ENCODE measurements at regions not wholly inside any gene's neighbourhood (a gene's known extent, or its start where the extent isn't known, plus 50 kb on each side); places are given as distances from the start of the nearest gene placed in this dataset.

DNA sequence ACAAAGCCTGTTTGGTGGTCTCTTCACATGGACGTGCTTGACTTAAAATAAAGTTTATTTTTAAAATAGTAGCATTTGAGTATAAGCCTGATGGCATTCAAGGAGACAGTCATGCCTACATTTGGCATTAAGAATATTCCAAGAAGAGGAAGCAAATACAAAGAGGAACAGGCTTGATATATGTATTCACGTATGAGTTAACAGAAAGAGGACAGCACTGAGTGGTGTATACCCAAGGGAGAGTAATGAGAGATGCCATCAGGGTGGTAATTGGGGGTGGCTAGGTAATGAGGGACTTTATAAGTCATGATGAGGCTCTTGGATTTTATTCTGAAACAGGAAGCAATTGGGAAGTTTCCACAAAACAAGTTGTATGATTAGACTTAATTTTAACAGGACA is 363.3 kb downstream of the SEMA3D start:
- no peak for DNase-seq
- intact Hi-C loops (cut with DNase I): no loop called here
- Histone ChIP-seq H3K4me1 (no peaks in the 10 kb centered on the region), H3K27me3 (no peaks in the 10 kb centered on the region), H3K36me3 (no peaks in the 10 kb centered on the region), H3K4me3 (no peak overlapping the region), H3K27ac (no peak overlapping the region), H3K9me3 (no peaks in the 10 kb centered on the region)
- TF ChIP-seq, protein P1, sequence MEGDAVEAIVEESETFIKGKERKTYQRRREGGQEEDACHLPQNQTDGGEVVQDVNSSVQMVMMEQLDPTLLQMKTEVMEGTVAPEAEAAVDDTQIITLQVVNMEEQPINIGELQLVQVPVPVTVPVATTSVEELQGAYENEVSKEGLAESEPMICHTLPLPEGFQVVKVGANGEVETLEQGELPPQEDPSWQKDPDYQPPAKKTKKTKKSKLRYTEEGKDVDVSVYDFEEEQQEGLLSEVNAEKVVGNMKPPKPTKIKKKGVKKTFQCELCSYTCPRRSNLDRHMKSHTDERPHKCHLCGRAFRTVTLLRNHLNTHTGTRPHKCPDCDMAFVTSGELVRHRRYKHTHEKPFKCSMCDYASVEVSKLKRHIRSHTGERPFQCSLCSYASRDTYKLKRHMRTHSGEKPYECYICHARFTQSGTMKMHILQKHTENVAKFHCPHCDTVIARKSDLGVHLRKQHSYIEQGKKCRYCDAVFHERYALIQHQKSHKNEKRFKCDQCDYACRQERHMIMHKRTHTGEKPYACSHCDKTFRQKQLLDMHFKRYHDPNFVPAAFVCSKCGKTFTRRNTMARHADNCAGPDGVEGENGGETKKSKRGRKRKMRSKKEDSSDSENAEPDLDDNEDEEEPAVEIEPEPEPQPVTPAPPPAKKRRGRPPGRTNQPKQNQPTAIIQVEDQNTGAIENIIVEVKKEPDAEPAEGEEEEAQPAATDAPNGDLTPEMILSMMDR (IDR thresholded peaks at IDR 0.05): no peak
- no peak for TF ChIP-seq POLR2A (IDR thresholded peaks at IDR 0.05)
- 23% methylated on average over 2 of the region's 2 CpGs for WGBS (ENCODE audit: insufficient coverage, low coverage, low lambda C conversion rate, missing lambda C conversion rate)
- ATAC-seq: no peak

DNA sequence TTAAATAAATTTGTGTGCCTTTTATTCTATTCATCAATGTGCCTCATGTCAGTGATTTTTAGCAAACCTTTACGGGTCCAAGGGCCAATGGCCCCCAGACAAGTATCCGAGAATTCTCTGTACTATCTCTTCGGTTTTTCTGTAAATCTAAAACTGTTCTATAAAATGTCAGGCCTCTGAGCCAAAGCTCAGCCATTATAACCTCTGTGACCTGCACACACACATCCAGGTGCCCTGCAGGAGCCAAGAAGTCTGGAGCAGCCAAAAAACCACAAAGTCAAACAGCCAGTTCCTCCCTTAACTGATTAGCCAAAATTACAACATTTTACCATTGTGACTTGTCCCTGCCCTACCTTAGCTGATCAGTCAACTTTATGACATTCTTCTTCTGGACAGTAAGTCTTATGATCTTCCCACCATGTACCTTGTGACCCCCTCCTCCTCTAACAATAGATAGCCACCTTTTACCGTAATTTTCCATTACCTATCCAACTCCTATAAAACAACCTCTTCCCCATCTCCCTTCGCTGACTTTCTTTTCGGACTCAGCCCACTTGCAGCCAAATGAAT is 363.8 kb downstream of the SEMA3D start:
- ATAC-seq (no peak), DNase-seq (no peak)
- Histone ChIP-seq H3K9me3 (no peaks in the 10 kb centered on the region), H3K27ac (no peak overlapping the region), H3K4me1 (no peaks in the 10 kb centered on the region), H3K27me3 (no peaks in the 10 kb centered on the region), H3K4me3 (no peak overlapping the region), H3K36me3 (no peaks in the 10 kb centered on the region)
- 49% methylated on average over 6 of the region's 6 CpGs for WGBS (ENCODE audit: insufficient coverage, low coverage, low lambda C conversion rate, missing lambda C conversion rate)
- TF ChIP-seq, protein P1 (IDR thresholded peaks at IDR 0.05): no peak
- TF ChIP-seq POLR2A (IDR thresholded peaks at IDR 0.05): no peak
- intact Hi-C loops (cut with DNase I): no loop called here

DNA sequence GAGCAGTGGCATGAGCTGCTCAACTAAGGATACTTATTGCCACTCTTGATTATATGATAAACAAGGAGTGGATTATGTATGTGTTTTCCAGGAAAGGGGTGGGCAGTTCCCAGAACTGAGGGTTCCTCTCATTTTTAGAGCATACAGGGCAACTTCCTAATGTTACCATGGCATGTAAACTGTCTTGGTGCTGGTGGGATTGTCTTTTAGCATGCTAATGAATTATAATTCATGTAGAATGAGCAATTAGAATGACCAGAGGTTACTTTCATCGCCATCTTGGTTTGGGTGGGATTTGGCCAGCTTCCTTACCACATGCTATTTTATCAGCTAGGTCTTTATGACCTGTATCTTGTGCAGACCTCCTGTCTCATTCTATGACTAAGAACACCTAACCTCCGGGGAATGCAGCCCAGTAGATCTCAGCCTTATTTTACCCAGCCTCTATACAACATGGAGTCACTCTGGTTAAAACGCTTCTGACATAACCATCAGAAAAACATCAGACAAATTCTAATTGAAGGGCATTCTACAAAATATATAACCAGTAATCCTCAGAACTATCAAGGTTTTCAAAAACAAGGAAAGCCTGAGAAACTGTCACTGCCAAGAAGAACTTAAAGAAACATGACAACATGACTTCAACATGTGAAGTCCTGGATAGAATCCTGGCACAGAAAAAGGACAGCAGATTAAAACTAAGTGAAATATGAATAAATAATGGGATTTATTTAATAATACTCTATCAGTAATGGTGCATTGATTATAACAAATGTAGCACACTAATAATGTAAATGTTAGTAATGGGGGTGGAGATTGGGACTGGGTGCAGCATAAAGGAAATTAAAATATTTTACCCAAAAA is 365.0 kb downstream of the SEMA3D start:
- no peak for TF ChIP-seq POLR2A (IDR thresholded peaks at IDR 0.05)
- no peak for ATAC-seq
- Histone ChIP-seq H3K36me3 (no peaks in the 10 kb centered on the region), H3K4me1 (no peaks in the 10 kb centered on the region), H3K4me3 (no peak overlapping the region), H3K9me3 (no peaks in the 10 kb centered on the region), H3K27ac (no peak overlapping the region), H3K27me3 (no peaks in the 10 kb centered on the region)
- 56% methylated on average over 3 of the region's 3 CpGs for WGBS (ENCODE audit: insufficient coverage, low coverage, low lambda C conversion rate, missing lambda C conversion rate)
- intact Hi-C loops (cut with DNase I): no loop called here
- DNase-seq: no peak

DNA sequence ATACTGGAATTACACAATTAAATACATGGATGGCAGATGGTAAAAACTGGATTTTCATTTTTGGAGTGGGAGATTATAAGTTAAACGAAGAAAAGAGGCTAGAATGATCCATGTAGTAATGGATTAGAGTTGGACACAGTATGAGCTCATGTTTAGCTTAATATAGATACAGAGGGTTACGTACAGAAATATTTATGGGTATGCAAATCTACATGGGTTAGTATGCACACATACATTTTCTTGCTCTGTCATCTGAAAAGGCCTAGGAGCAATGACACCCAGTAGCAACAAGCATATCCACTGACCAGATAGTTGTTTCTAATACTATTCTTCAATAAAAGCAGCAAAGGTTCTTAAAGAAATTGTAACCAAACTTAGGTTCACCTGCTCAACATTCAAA is 366.4 kb downstream of the SEMA3D start:
- Histone ChIP-seq H3K9me3 (no peaks in the 10 kb centered on the region), H3K36me3 (no peaks in the 10 kb centered on the region), H3K27me3 (no peaks in the 10 kb centered on the region), H3K4me3 (no peak overlapping the region), H3K4me1 (no peaks in the 10 kb centered on the region), H3K27ac (no peak overlapping the region)
- intact Hi-C loops (cut with DNase I): no loop called here
- DNase-seq (no peak), ATAC-seq (no peak)
- 18% methylated on average over 2 of the region's 2 CpGs for WGBS (ENCODE audit: insufficient coverage, low coverage, low lambda C conversion rate, missing lambda C conversion rate)
- TF ChIP-seq, protein P1 (IDR thresholded peaks at IDR 0.05): no peak
- no peak for TF ChIP-seq POLR2A (IDR thresholded peaks at IDR 0.05)

DNA sequence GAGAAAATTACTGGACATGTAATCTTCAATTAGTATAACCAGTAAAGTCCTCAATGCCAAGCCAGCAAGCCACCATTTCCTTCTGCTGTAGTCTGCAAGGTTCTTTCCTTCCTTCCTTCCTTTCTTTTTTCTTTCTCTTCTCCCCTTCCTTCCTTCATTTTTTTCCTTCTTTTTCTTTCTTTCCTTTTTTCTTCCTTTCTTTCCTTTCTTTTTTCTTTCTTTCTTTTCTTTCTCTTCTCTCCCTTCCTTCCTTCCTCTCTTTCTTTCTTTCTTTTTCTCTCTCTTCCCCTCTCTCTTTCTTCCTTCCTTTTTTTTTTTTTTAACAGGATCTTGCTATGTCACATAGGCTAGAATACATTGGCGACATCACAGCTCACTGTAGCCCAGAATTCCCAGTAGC is 369.8 kb downstream of the SEMA3D start:
- TF ChIP-seq, protein P1 (IDR thresholded peaks at IDR 0.05): no peak
- no peak for TF ChIP-seq POLR2A (IDR thresholded peaks at IDR 0.05)
- H3K27ac ChIP-seq: no peak overlapping the region
- no peak for DNase-seq
- H3K27me3 ChIP-seq: no peaks in the 10 kb centered on the region
- H3K4me1 ChIP-seq: no peaks in the 10 kb centered on the region
- no peak overlapping the region for H3K4me3 ChIP-seq
- WGBS (ENCODE audit: insufficient coverage, low coverage, low lambda C conversion rate, missing lambda C conversion rate): 40% methylated on average over 1 of the region's 1 CpG
- ATAC-seq: no peak
- H3K36me3 ChIP-seq: no peaks in the 10 kb centered on the region
- intact Hi-C loops (cut with DNase I): no loop called here
- H3K9me3 ChIP-seq: no peaks in the 10 kb centered on the region

Measured in right lobe of liver (tissue), 6 donors.